SU-DHL-6 (cell line): ENCODE measurements at regions not wholly inside any gene's neighbourhood (a gene's known extent, or its start where the extent isn't known, plus 50 kb on each side); places are given as distances from the start of the nearest gene placed in this dataset.

Experiments used
- H2AFZ ChIP-seq: fragments of 200-600 bp; sonication (generic); 2 replicates; pipeline ENCODE4 v1.6.1; 2014; ENCODE audit warnings: low read depth, mild to moderate bottlenecking, moderate library complexity, mixed read lengths, antibody characterized with exemption, low read length; ENCODE audit not compliant: severe bottlenecking
- H3F3A ChIP-seq: fragments of 200-600 bp; shearing (Covaris generic); 2 replicates; pipeline ENCODE4 v1.6.0; 2016; ENCODE audit warnings: antibody characterized with exemption, mild to moderate bottlenecking; ENCODE audit not compliant: insufficient read depth
- H3K27ac ChIP-seq: fragments of 200-600 bp; sonication (generic); 2 replicates; pipeline ENCODE4 v1.5.1; 2016; ENCODE audit warnings: low read depth, mild to moderate bottlenecking, low read length, moderate library complexity, mixed read lengths
- H3K27me3 ChIP-seq: fragments of 200-600 bp; sonication (generic), shearing (Covaris generic); 2 replicates; pipeline ENCODE4 v1.6.0; 2014; ENCODE audit warnings: mild to moderate bottlenecking, low read length
- H3K36me3 ChIP-seq: fragments of 200-600 bp; sonication (generic); 2 replicates; pipeline ENCODE4 v1.6.1; 2014; ENCODE audit warnings: mild to moderate bottlenecking, low read length, mixed read lengths
- H3K4me2 ChIP-seq: fragments of 300-600, 200-600 bp; shearing (Covaris generic), sonication (generic); 2 replicates; pipeline ENCODE4 v1.6.0; 2014; ENCODE audit warnings: low read length, low read depth, mild to moderate bottlenecking; ENCODE audit not compliant: poor library complexity, severe bottlenecking
- H3K4me3 ChIP-seq: fragments of 200-600 bp; sonication (generic); 2 replicates; pipeline ENCODE4 v1.5.1; 2014; ENCODE audit warnings: antibody characterized with exemption, low read length, mild to moderate bottlenecking, mixed read lengths; ENCODE audit not compliant: insufficient read depth, poor library complexity, severe bottlenecking
- H3K79me2 ChIP-seq: fragments of 200-600 bp; sonication (generic); 2 replicates; pipeline ENCODE4 v1.6.1; 2014; ENCODE audit warnings: mild to moderate bottlenecking, low read length, moderate library complexity; ENCODE audit not compliant: insufficient read depth
- H3K9ac ChIP-seq: fragments of 200-600 bp; sonication (generic); 2 replicates; pipeline ENCODE4 v1.7.0; 2014; ENCODE audit warnings: mild to moderate bottlenecking, low read length
- H3K9me2 ChIP-seq: fragments of 200-600 bp; sonication (generic); replicated peaks from 2 replicates; pipeline ENCODE4 v1.6.1; 2014; ENCODE audit warnings: low read length; ENCODE audit not compliant: insufficient read depth
- H3K9me3 ChIP-seq: fragments of 200-600 bp; sonication (generic); 2 replicates; pipeline ENCODE4 v1.6.1; 2014; ENCODE audit warnings: low read length, mixed read lengths; ENCODE audit not compliant: insufficient read depth
- H4K20me1 ChIP-seq: fragments of 200-600 bp; sonication (generic); 2 replicates; pipeline ENCODE4 v1.6.1; 2014; ENCODE audit warnings: low read depth, mild to moderate bottlenecking, antibody characterized with exemption, low read length, moderate library complexity, mixed read lengths
- CTCF ChIP-seq: fragments of 200-600 bp; sonication (generic); IDR thresholded peaks from one replicate; pipeline ENCODE4 v1.5.1; 2017; ENCODE audit warnings: antibody characterized with exemption, mild to moderate bottlenecking, low read length, moderate library complexity; ENCODE audit not compliant: insufficient read depth, poor library complexity, severe bottlenecking
- EZH2phosphoT487 ChIP-seq: fragments of 200-600 bp; sonication (generic), shearing (Covaris generic); conservative IDR thresholded peaks from 2 replicates; pipeline ENCODE4 v1.6.1; 2018; ENCODE audit warnings: mild to moderate bottlenecking, antibody characterized with exemption, low read length, moderate library complexity, mixed read lengths

- TF ChIP-seq CTCF (no peak), EZH2phosphoT487 (no peak)
- no peaks in the 10 kb centered on the region for H3K9me3 ChIP-seq
- H3K36me3 ChIP-seq = no peaks in the 10 kb centered on the region
- H3K4me2 ChIP-seq = no peak overlapping the region
- H4K20me1 ChIP-seq = no peaks in the 10 kb centered on the region
- no peaks in the 10 kb centered on the region for H3K79me2 ChIP-seq
- H3K9me2 ChIP-seq = no peaks in the 10 kb centered on the region
- H3K9ac ChIP-seq = no peak overlapping the region
- H2AFZ ChIP-seq = no peak overlapping the region
- H3K4me3 ChIP-seq = no peak overlapping the region
- H3K27ac ChIP-seq = no peak overlapping the region
- no peaks in the 10 kb centered on the region for H3F3A ChIP-seq
- no peaks in the 10 kb centered on the region for H3K27me3 ChIP-seq
These were observed 1538.8 kb downstream of the RPA4 start for GRCh38 chrX:98422536-98422935.

GRCh38 chrX:98432413-98432812, 1548.7 kb downstream of the RPA4 start:
- Histone ChIP-seq H2AFZ (no peak overlapping the region), H3K9ac (no peak overlapping the region), H3K79me2 (no peaks in the 10 kb centered on the region), H3K27me3 (no peaks in the 10 kb centered on the region), H3F3A (no peaks in the 10 kb centered on the region), H3K4me2 (no peak overlapping the region), H3K9me2 (no peaks in the 10 kb centered on the region), H4K20me1 (no peaks in the 10 kb centered on the region), H3K27ac (no peak overlapping the region), H3K9me3 (no peaks in the 10 kb centered on the region), H3K36me3 (no peaks in the 10 kb centered on the region), H3K4me3 (no peak overlapping the region)
- no peak for TF ChIP-seq CTCF
- no peak for TF ChIP-seq EZH2phosphoT487

- no peaks in the 10 kb centered on the region for H3K36me3 ChIP-seq
- H3K9me2 ChIP-seq = no peaks in the 10 kb centered on the region
- no peaks in the 10 kb centered on the region for H3F3A ChIP-seq
- H3K27ac ChIP-seq = no peak overlapping the region
- no peaks in the 10 kb centered on the region for H3K9me3 ChIP-seq
- no peak overlapping the region for H2AFZ ChIP-seq
- no peaks in the 10 kb centered on the region for H3K79me2 ChIP-seq
- no peaks in the 10 kb centered on the region for H4K20me1 ChIP-seq
- TF ChIP-seq CTCF = no peak
- TF ChIP-seq EZH2phosphoT487 = no peak
- no peak overlapping the region for H3K9ac ChIP-seq
- H3K27me3 ChIP-seq = no peaks in the 10 kb centered on the region
- H3K4me3 ChIP-seq = no peak overlapping the region
- H3K4me2 ChIP-seq = no peak overlapping the region
These were observed 1564.8 kb downstream of the RPA4 start for GRCh38 chrX:98448524-98448923.

- Histone ChIP-seq H3K4me2 (no peak overlapping the region), H3K27me3 (no peaks in the 10 kb centered on the region), H3K36me3 (no peaks in the 10 kb centered on the region), H3K9me2 (no peaks in the 10 kb centered on the region), H3K27ac (no peak overlapping the region), H2AFZ (no peak overlapping the region), H3F3A (no peaks in the 10 kb centered on the region), H3K9ac (no peak overlapping the region), H3K4me3 (no peak overlapping the region), H3K9me3 (no peaks in the 10 kb centered on the region), H3K79me2 (no peaks in the 10 kb centered on the region), H4K20me1 (no peaks in the 10 kb centered on the region)
- TF ChIP-seq CTCF = no peak
These were observed 1568.7 kb downstream of the RPA4 start for GRCh38 chrX:98452456-98452855.
